Transverse colon (tissue), 4 donors: ENCODE measurements at regions not wholly inside any gene's neighbourhood (a gene's known extent, or its start where the extent isn't known, plus 50 kb on each side); places are given as distances from the start of the nearest gene placed in this dataset.

Experiments
- CTCF ChIP-seq, 5 experiments: fragments of 200-600 bp in 3 of 5; fragments of 450-650 bp in 2 of 5; sonication (generic) in 3 of 5; IDR thresholded peaks; 1 replicate in 2 of 5; 2 replicates in 3 of 5; pipeline ENCODE4 v1.5.1; 2016 to 2017; ENCODE audit warnings: antibody characterized with exemption in 5 of 5, inconsistent platforms in 3 of 5, mild to moderate bottlenecking in 2 of 5, moderate library complexity in 1 of 5
- EP300 ChIP-seq: sonication (generic); formaldehyde crosslinking; IDR thresholded peaks from one replicate; pipeline ENCODE4 v1.6.1; 2017; ENCODE audit warnings: antibody characterized with exemption, low read depth
- POLR2A ChIP-seq: fragments of 450-650 bp; IDR thresholded peaks from one replicate; pipeline ENCODE4 v1.6.1; 2016; ENCODE audit warnings: antibody characterized with exemption, mild to moderate bottlenecking, moderate library complexity
- POLR2AphosphoS5 ChIP-seq, 3 donors: sonication (generic); formaldehyde crosslinking; IDR thresholded peaks; one replicate each; pipeline ENCODE4 v1.6.1; 2016; ENCODE audit warnings: antibody characterized with exemption in 3 of 3

- no peak for TF ChIP-seq CTCF (IDR thresholded peaks at IDR 0.05)
- TF ChIP-seq POLR2AphosphoS5 (IDR thresholded peaks at IDR 0.05): no peak
- no peak for TF ChIP-seq POLR2A
- no peak for TF ChIP-seq EP300
These were observed 503.2 kb upstream of the ARRDC4 start for GRCh38 chr15:97457203-97457847.
